Gastroesophageal sphincter (tissue), 3 donors: ENCODE measurements at regions not wholly inside any gene's neighbourhood (a gene's known extent, or its start where the extent isn't known, plus 50 kb on each side); places are given as distances from the start of the nearest gene placed in this dataset.

Experiments
- CTCF ChIP-seq, 4 experiments: fragments of 200-600 bp in 2 of 4; fragments of 450-650 bp in 2 of 4; sonication (generic) in 1 of 4; IDR thresholded peaks; one replicate each; pipeline ENCODE4 v1.5.1; 2017 to 2019; ENCODE audit warnings: antibody characterized with exemption in 4 of 4, mild to moderate bottlenecking in 2 of 4, moderate library complexity in 2 of 4
- POLR2A ChIP-seq, 2 donors: fragments of 450-650 bp; IDR thresholded peaks; one replicate each; pipeline ENCODE4 v1.6.1; 2017; ENCODE audit warnings: antibody characterized with exemption in 2 of 2, mild to moderate bottlenecking in 2 of 2, moderate library complexity in 1 of 2
- POLR2AphosphoS5 ChIP-seq: sonication (generic); formaldehyde crosslinking; IDR thresholded peaks from one replicate; pipeline ENCODE4 v1.6.1; 2017; ENCODE audit warnings: antibody characterized with exemption

- TF ChIP-seq CTCF (IDR thresholded peaks at IDR 0.05) (no peak), POLR2AphosphoS5 (no peak), POLR2A (IDR thresholded peaks at IDR 0.05) (no peak)
Observed at GRCh38 chr18:78861116-78861515, 118.5 kb upstream of the SALL3 start.
